AG04450 (cell line): ENCODE measurements at regions not wholly inside any gene's neighbourhood (a gene's known extent, or its start where the extent isn't known, plus 50 kb on each side); places are given as distances from the start of the nearest gene placed in this dataset.

Source experiments
- CTCF ChIA-PET: fragments of 300-600, 350-600 bp; formaldehyde crosslinking; extraction: SDS; loops from one replicate; lab custom pipeline; 2022; ENCODE audit warnings: antibody characterized with exemption, inconsistent platforms; lab: Charles Lee
- POLR2A ChIA-PET: fragments of 350-600 bp; formaldehyde crosslinking; extraction: SDS; loops from one replicate; lab custom pipeline; 2021; ENCODE audit warnings: antibody characterized with exemption, inconsistent platforms; lab: Yijun Ruan, JAX
- DNase-seq: peaks from one replicate; pipeline ENCODE4 v3.0.0-alpha.2; 2011; ENCODE audit warnings: low read depth, low spot score
- H3K27ac ChIP-seq: one replicate; pipeline ENCODE4 v1.5.1; 2012; ENCODE audit warnings: low read depth, low read length, control low read depth
- H3K27me3 ChIP-seq: one replicate; pipeline ENCODE4 v1.6.0; 2012; ENCODE audit warnings: low read length; ENCODE audit not compliant: control insufficient read depth, insufficient read depth
- H3K4me3 ChIP-seq: 2 replicates; pipeline ENCODE4 v1.5.1; 2011; ENCODE audit warnings: mild to moderate bottlenecking, low read depth, low read length, control low read depth
- H3K9me3 ChIP-seq: 2 replicates; pipeline ENCODE4 v1.5.1; 2012; ENCODE audit warnings: low read length; ENCODE audit not compliant: control insufficient read depth, insufficient read depth
- CTCF ChIP-seq: IDR thresholded peaks from 2 replicates; pipeline ENCODE4 v1.5.1; 2011; ENCODE audit warnings: low read depth, low read length, control low read depth, inconsistent platforms

GRCh38 chr9:38276771-38277439, 115.6 kb upstream of the ALDH1B1 start:
- Histone ChIP-seq H3K9me3 (no peaks in the 10 kb centered on the region), H3K27ac (no peak overlapping the region), H3K27me3 (peaks cover 21% of the 10 kb centered on the region), H3K4me3 (no peak overlapping the region)
- TF ChIP-seq CTCF, result no peak
- ChIA-PET CTCF (interaction anchor here (0.7 kb wide), 1 partner anchor 188 kb away, joined by 3 read pairs; no protein-coding TSS in a partner anchor), POLR2A (no interaction called here)
- no peak for DNase-seq

GRCh38 chr9:38274800-38275199, 117.7 kb upstream of the ALDH1B1 start:
- H3K4me3 ChIP-seq, result no peak overlapping the region
- no peak for TF ChIP-seq CTCF
- no peak for DNase-seq
- no peaks in the 10 kb centered on the region for H3K9me3 ChIP-seq
- H3K27ac ChIP-seq, result no peak overlapping the region
- H3K27me3 ChIP-seq, result peaks cover 23% of the 10 kb centered on the region
- CTCF ChIA-PET, result interaction anchor here (0.6 kb wide), 1 partner anchor 129 kb away, joined by 3 read pairs; no protein-coding TSS in a partner anchor
- POLR2A ChIA-PET, result no interaction called here

- H3K27me3 ChIP-seq, result peaks cover 25% of the 10 kb centered on the region
Measured at GRCh38 chr9:38272710-38273109, 119.8 kb upstream of the ALDH1B1 start.

GRCh38 chr9:38271666-38272241, 120.7 kb upstream of the ALDH1B1 start:
- H3K27ac ChIP-seq, result no peak overlapping the region

More at GRCh38 chr9:38272710-38273109, 119.8 kb upstream of the ALDH1B1 start:
- ChIA-PET CTCF (no interaction called here), POLR2A (no interaction called here)
- no peak for TF ChIP-seq CTCF
- Histone ChIP-seq H3K4me3 (no peak overlapping the region), H3K9me3 (no peaks in the 10 kb centered on the region), H3K27ac (no peak overlapping the region)
- DNase-seq, result no peak

More at GRCh38 chr9:38271666-38272241, 120.7 kb upstream of the ALDH1B1 start:
- DNase-seq, result no peak
- POLR2A ChIA-PET, result no interaction called here
- no peak overlapping the region for H3K4me3 ChIP-seq
- peaks cover 22% of the 10 kb centered on the region for H3K27me3 ChIP-seq
- CTCF ChIA-PET, result no interaction called here
- TF ChIP-seq CTCF, result no peak
- no peaks in the 10 kb centered on the region for H3K9me3 ChIP-seq
